ENCODE measurements at regions not wholly inside any gene's neighbourhood (a gene's known extent, or its start where the extent isn't known, plus 50 kb on each side); places are given as distances from the start of the nearest gene placed in this dataset.

- CTCF ChIA-PET: no interaction called here
- no peak for DNase-seq (ENCODE audit: low read depth, low spot score)
- POLR2A ChIA-PET: no interaction called here
- TF ChIP-seq CTCF (IDR thresholded peaks at IDR 0.05; ENCODE audit: insufficient read depth, low read length, missing control alignments): no peak
- no peak overlapping the region for H3K4me3 ChIP-seq (ENCODE audit: low read depth, low read length)
Measured at GRCh38 chr1:194184425-194184824, 998.0 kb upstream of the B3GALT2 start.

- POLR2A ChIA-PET: no interaction called here
- CTCF ChIA-PET: no interaction called here
- no peak for TF ChIP-seq CTCF (IDR thresholded peaks at IDR 0.05; ENCODE audit: insufficient read depth, low read length, missing control alignments)
- no peak for DNase-seq (ENCODE audit: low read depth, low spot score)
- no peak overlapping the region for H3K4me3 ChIP-seq (ENCODE audit: low read depth, low read length)
Measured at GRCh38 chr1:194181845-194182244, 995.4 kb upstream of the B3GALT2 start.

- ChIA-PET CTCF (no interaction called here), POLR2A (no interaction called here)
- no peak for TF ChIP-seq CTCF (IDR thresholded peaks at IDR 0.05; ENCODE audit: insufficient read depth, low read length, missing control alignments)
- DNase-seq (ENCODE audit: low read depth, low spot score): no peak
- H3K4me3 ChIP-seq (ENCODE audit: low read depth, low read length): no peak overlapping the region
Measured at GRCh38 chr1:194176212-194176611, 989.8 kb upstream of the B3GALT2 start.

- ChIA-PET CTCF (no interaction called here), POLR2A (no interaction called here)
- DNase-seq (ENCODE audit: low read depth, low spot score): no peak
- TF ChIP-seq CTCF (IDR thresholded peaks at IDR 0.05; ENCODE audit: insufficient read depth, low read length, missing control alignments): no peak
- H3K4me3 ChIP-seq (ENCODE audit: low read depth, low read length): no peak overlapping the region
Measured at GRCh38 chr1:194175251-194175650, 988.8 kb upstream of the B3GALT2 start.

GRCh38 chr1:194174528-194174927, 988.1 kb upstream of the B3GALT2 start:
- no peak for DNase-seq (ENCODE audit: low read depth, low spot score)
- ChIA-PET CTCF (no interaction called here), POLR2A (no interaction called here)
- H3K4me3 ChIP-seq (ENCODE audit: low read depth, low read length): no peak overlapping the region
- no peak for TF ChIP-seq CTCF (IDR thresholded peaks at IDR 0.05; ENCODE audit: insufficient read depth, low read length, missing control alignments)

GRCh38 chr1:194171596-194171995, 985.2 kb upstream of the B3GALT2 start:
- DNase-seq (ENCODE audit: low read depth, low spot score): no peak
- no peak overlapping the region for H3K4me3 ChIP-seq (ENCODE audit: low read depth, low read length)
- ChIA-PET POLR2A (no interaction called here), CTCF (no interaction called here)
- TF ChIP-seq CTCF (IDR thresholded peaks at IDR 0.05; ENCODE audit: insufficient read depth, low read length, missing control alignments): no peak

Measured in AG04449 (cell line).